ENCODE measurements at regions not wholly inside any gene's neighbourhood (a gene's known extent, or its start where the extent isn't known, plus 50 kb on each side); places are given as distances from the start of the nearest gene placed in this dataset.

DNA sequence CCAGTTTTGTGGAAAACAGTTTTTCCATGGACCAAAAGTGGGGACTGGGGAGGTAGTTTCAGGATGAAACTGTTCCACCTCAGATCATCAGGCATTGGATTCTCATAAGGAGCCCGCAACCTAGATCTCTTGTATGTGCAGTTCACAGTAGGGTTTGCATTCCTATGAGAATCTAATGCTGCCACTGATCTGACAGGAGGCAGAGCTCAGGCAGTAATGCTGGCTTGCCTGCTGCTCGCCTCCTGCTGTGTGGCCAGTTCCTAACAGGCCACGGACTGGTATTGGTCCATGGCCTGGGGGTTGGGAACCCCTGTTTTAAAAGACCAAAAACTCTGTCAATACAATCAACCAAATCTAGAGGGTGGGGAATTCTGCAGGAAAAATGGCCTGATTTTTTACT lies 100.0 kb upstream of the EOLA2 start:
- TF ChIP-seq CTCF (IDR thresholded peaks at IDR 0.05) = no peak
- TF ChIP-seq EP300 (IDR thresholded peaks at IDR 0.05) = no peak
